ENCODE measurements at regions not wholly inside any gene's neighbourhood (a gene's known extent, or its start where the extent isn't known, plus 50 kb on each side); places are given as distances from the start of the nearest gene placed in this dataset.

DNA sequence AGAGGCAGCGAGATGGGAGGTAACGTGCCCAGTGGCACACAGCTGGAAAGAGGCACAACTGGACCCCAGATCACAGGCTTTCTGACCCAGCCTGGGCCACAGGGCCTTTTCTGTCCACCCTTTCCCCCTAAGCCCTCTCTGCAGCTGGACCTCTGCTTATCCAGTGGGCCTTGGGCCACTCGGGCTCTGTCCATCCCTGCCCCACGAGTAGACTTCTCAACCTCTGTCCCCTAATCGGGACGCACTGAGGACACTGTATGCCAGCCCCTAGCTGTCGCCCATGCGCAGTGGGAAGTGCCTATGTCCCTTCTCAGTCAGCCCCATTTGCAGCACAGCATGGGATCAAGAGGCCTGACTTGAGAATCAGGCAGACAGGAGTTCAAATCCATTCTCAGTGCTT lies 65.6 kb upstream of the NEURL1B start:
- H3K79me2 ChIP-seq (ENCODE audit: control insufficient read depth in 1 of 2, insufficient read depth in 2 of 2, low read length in 2 of 2), result no peaks in the 10 kb centered on the region
- H3K4me1 ChIP-seq (replicated peaks in 1 of 4; ENCODE audit: control insufficient read depth in 3 of 4, insufficient read depth in 4 of 4, low read length in 3 of 4), result peaks cover 0 to 23% (median 17%) of the 10 kb centered on the region in 4 experiments; a peak in 6 of 7 replicates
- H3K27ac ChIP-seq (ENCODE audit: low read depth, low read length), result no peak overlapping the region
- ChIA-PET POLR2A (ENCODE audit: partially characterized antibody) (no interaction called here), CTCF (ENCODE audit: partially characterized antibody) (interaction anchor here (0.7 to 1.6 kb wide), 2 partner anchors 11 to 222 kb away, joined by 3 to 6 read pairs; no protein-coding TSS in a partner anchor)
- H4K5ac ChIP-seq (ENCODE audit: insufficient read length, low read depth, low read length), result no peak overlapping the region
- H2BK20ac ChIP-seq (ENCODE audit: low read length), result peak overlapping the region; percentile 48; the same call in 1 of the 2 replicates
- no peaks in the 10 kb centered on the region; a peak in 1 of 7 replicates for H3K27me3 ChIP-seq (replicated peaks in 1 of 4; ENCODE audit: control insufficient read depth in 3 of 4, extremely low read depth in 1 of 4, insufficient read depth in 3 of 4, low read length in 3 of 4)
- no peak overlapping the region for H3K4ac ChIP-seq (replicated peaks; ENCODE audit: insufficient read length, low read depth, low read length)
- DNase-seq (ENCODE audit: low read depth in 1 of 2, low spot score in 2 of 2), result no peak
- peak overlapping the region; percentile 46; the same call in 1 of the 2 replicates for H2BK15ac ChIP-seq (ENCODE audit: low read length)
- H4K8ac ChIP-seq (ENCODE audit: extremely low read depth, insufficient read depth, low read length), result no peak overlapping the region
- H3K4me3 ChIP-seq (ENCODE audit: extremely low read depth in 1 of 4, insufficient read depth in 2 of 4, low read depth in 3 of 4, low read length in 4 of 4), result no peak overlapping the region
- H3K79me1 ChIP-seq (ENCODE audit: low read depth, low read length), result no peaks in the 10 kb centered on the region
- no peak overlapping the region for H2AFZ ChIP-seq (ENCODE audit: low read length)
- no peak overlapping the region for H3K56ac ChIP-seq (replicated peaks; ENCODE audit: insufficient read length, low read depth, low read length)
- no peak overlapping the region for H3K9ac ChIP-seq (replicated peaks in 1 of 4; ENCODE audit: extremely low read depth in 1 of 4, low read depth in 3 of 4, low read length in 3 of 4)
- H3K14ac ChIP-seq (ENCODE audit: insufficient read length), result no peak overlapping the region
- peaks cover 0 to 2% of the 10 kb centered on the region in 2 experiments for H4K20me1 ChIP-seq (replicated peaks in 1 of 2; ENCODE audit: control insufficient read depth in 1 of 2, insufficient read depth in 2 of 2, low read length in 2 of 2)
- peak overlapping the region; percentile 93 for H3K18ac ChIP-seq (ENCODE audit: extremely low read depth, low read length)
- FAIRE-seq, result no peak
- no peak overlapping the region for H3K23ac ChIP-seq (ENCODE audit: insufficient read length)
- H2BK12ac ChIP-seq (ENCODE audit: low read depth, low read length), result peak overlapping the region; percentile 60; the same call in 1 of the 2 replicates
- H2AK5ac ChIP-seq (ENCODE audit: low read depth, low read length), result no peak overlapping the region
- no peaks in the 10 kb centered on the region; the same call in 1 of the 2 replicates for H3K23me2 ChIP-seq (ENCODE audit: low read depth, low read length)
- no peak overlapping the region; the same call in 1 of the 2 replicates for H2BK5ac ChIP-seq (ENCODE audit: low read depth, low read length)
- H3K9me3 ChIP-seq (ENCODE audit: insufficient read depth in 2 of 2, low read depth in 1 of 2, low read length in 1 of 2), result no peaks in the 10 kb centered on the region; a peak in 1 of 4 replicates
- no peaks in the 10 kb centered on the region for H3K36me3 ChIP-seq (ENCODE audit: control insufficient read depth in 2 of 4, insufficient read depth in 4 of 4, low read length in 3 of 4)
- H2BK120ac ChIP-seq (replicated peaks; ENCODE audit: low read depth, low read length), result no peak overlapping the region
- H3K4me2 ChIP-seq (ENCODE audit: insufficient read depth in 1 of 2, low read depth in 2 of 2, low read length in 2 of 2), result no peak overlapping the region
- 84% methylated on average over 8 of the region's 8 CpGs; no CpG with 5 or more reads in 1 of the 2 experiments for WGBS, 2 experiments (ENCODE audit: extremely low coverage in 1 of 2, insufficient coverage in 1 of 2, insufficient read length in 1 of 2, insufficient replicate concordance in 2 of 2, low coverage in 1 of 2, low lambda C conversion rate in 2 of 2, missing lambda C conversion rate in 1 of 2)
- H4K91ac ChIP-seq (replicated peaks; ENCODE audit: insufficient read length, low read length), result no peak overlapping the region
- TF ChIP-seq POLR2A (IDR thresholded peaks at IDR 0.05; ENCODE audit: control extremely low read depth in 1 of 2, low read depth in 2 of 2, low read length in 2 of 2), result no peak
- no peak for TF ChIP-seq MAFK (IDR thresholded peaks at IDR 0.05; ENCODE audit: low read depth, low read length)
- TF ChIP-seq, protein P1, sequence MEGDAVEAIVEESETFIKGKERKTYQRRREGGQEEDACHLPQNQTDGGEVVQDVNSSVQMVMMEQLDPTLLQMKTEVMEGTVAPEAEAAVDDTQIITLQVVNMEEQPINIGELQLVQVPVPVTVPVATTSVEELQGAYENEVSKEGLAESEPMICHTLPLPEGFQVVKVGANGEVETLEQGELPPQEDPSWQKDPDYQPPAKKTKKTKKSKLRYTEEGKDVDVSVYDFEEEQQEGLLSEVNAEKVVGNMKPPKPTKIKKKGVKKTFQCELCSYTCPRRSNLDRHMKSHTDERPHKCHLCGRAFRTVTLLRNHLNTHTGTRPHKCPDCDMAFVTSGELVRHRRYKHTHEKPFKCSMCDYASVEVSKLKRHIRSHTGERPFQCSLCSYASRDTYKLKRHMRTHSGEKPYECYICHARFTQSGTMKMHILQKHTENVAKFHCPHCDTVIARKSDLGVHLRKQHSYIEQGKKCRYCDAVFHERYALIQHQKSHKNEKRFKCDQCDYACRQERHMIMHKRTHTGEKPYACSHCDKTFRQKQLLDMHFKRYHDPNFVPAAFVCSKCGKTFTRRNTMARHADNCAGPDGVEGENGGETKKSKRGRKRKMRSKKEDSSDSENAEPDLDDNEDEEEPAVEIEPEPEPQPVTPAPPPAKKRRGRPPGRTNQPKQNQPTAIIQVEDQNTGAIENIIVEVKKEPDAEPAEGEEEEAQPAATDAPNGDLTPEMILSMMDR (IDR thresholded peaks at IDR 0.05; ENCODE audit: control extremely low read depth in 1 of 3, insufficient read depth in 1 of 3, low read depth in 1 of 3, low read length in 3 of 3), result no peak
- TF ChIP-seq HDAC2 (IDR thresholded peaks at IDR 0.05; ENCODE audit: borderline replicate concordance in 1 of 2, low read depth in 2 of 2, low read length in 2 of 2), result no peak
- TF ChIP-seq, protein P2, sequence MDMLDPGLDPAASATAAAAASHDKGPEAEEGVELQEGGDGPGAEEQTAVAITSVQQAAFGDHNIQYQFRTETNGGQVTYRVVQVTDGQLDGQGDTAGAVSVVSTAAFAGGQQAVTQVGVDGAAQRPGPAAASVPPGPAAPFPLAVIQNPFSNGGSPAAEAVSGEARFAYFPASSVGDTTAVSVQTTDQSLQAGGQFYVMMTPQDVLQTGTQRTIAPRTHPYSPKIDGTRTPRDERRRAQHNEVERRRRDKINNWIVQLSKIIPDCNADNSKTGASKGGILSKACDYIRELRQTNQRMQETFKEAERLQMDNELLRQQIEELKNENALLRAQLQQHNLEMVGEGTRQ (IDR thresholded peaks at IDR 0.05; ENCODE audit: low read length), result no peak
- TF ChIP-seq ZNF274 (IDR thresholded peaks at IDR 0.05; ENCODE audit: borderline replicate concordance, extremely low read depth, low read length), result no peak
- TF ChIP-seq, protein P3, sequence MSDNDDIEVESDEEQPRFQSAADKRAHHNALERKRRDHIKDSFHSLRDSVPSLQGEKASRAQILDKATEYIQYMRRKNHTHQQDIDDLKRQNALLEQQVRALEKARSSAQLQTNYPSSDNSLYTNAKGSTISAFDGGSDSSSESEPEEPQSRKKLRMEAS (IDR thresholded peaks at IDR 0.05), result no peak
- no peak for TF ChIP-seq EP300 (IDR thresholded peaks at IDR 0.05; ENCODE audit: borderline replicate concordance in 1 of 2, low read depth in 2 of 2, low read length in 2 of 2)
- no peak for TF ChIP-seq RFX5 (IDR thresholded peaks at IDR 0.05; ENCODE audit: borderline replicate concordance, low read depth, low read length)
- no peak for TF ChIP-seq SIX5 (IDR thresholded peaks at IDR 0.05; ENCODE audit: low read depth, low read length)

Measured in H1 (cell line).